DND-41 (cell line): ENCODE measurements at regions not wholly inside any gene's neighbourhood (a gene's known extent, or its start where the extent isn't known, plus 50 kb on each side); places are given as distances from the start of the nearest gene placed in this dataset.

ENCODE experiments used
- EZH2 ChIP-seq: IDR thresholded peaks from 3 replicates; pipeline ENCODE4 v1.6.1; 2012; ENCODE audit warnings: borderline replicate concordance, low read depth, mild to moderate bottlenecking, moderate library complexity, low read length, inconsistent platforms; ENCODE audit not compliant: severe bottlenecking
- TF ChIP-seq, protein P1 (sequence below): IDR thresholded peaks from 2 replicates; pipeline ENCODE4 v1.5.1; 2012; ENCODE audit warnings: borderline replicate concordance, low read length, moderate library complexity, mild to moderate bottlenecking; ENCODE audit not compliant: poor library complexity, severe bottlenecking; ENCODE audit errors: extremely low read depth

DNA sequence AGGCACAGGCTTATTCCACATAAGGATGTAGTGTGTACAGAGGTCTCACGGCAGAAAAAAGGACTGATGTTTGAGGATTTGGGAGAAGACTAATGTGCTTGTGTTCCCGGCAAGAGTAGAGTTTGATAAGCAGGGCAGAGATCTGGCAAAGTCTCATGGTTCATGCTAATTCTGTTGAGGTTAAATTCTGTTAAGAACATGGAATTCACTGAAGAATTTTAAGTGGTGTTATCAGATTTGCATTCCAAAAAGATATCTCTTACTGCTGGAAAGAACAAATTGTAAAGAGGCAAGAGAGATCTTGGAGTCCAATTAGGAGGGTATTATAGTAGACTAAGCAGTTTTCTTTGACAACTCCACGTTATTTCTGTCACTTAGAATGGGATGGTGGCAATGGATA is 348.3 kb downstream of the TDRD3 start:
- TF ChIP-seq, protein P1, sequence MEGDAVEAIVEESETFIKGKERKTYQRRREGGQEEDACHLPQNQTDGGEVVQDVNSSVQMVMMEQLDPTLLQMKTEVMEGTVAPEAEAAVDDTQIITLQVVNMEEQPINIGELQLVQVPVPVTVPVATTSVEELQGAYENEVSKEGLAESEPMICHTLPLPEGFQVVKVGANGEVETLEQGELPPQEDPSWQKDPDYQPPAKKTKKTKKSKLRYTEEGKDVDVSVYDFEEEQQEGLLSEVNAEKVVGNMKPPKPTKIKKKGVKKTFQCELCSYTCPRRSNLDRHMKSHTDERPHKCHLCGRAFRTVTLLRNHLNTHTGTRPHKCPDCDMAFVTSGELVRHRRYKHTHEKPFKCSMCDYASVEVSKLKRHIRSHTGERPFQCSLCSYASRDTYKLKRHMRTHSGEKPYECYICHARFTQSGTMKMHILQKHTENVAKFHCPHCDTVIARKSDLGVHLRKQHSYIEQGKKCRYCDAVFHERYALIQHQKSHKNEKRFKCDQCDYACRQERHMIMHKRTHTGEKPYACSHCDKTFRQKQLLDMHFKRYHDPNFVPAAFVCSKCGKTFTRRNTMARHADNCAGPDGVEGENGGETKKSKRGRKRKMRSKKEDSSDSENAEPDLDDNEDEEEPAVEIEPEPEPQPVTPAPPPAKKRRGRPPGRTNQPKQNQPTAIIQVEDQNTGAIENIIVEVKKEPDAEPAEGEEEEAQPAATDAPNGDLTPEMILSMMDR = no peak
- no peak for TF ChIP-seq EZH2
